ENCODE measurements at regions not wholly inside any gene's neighbourhood (a gene's known extent, or its start where the extent isn't known, plus 50 kb on each side); places are given as distances from the start of the nearest gene placed in this dataset.

DNA sequence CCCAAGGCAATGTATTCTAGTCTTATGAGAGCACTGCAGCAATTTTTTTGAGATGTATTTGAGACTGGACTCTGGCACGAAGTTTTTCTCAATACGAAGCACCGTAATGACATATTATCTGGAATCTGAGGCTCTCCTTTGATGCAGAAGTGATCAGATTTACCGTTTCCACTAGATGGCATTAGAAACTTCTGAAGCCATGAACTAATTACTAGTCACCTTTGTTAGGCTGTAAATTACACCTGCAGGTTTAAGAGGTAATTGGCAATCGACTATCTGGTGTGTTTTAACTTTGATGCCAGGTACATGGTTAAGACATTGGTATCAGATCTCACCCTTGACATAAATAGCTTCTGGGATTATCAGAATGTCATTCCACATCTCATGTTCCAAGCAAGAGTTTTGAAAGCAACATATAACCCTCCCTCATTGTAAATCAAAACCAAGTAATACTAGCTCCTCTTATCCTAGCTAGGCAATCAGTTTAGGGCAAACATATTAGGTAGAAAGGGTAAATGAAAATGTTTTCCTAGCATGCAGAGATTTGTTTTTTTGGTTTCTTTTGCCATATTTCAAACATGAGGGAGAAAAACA is 254.6 kb upstream of the SPRED2 start (continued):
- TF ChIP-seq EP300 (IDR thresholded peaks at IDR 0.05; ENCODE audit: low read depth in 2 of 2, low read length in 2 of 2): no peak
- TF ChIP-seq EP300 (CRISPR knock-in tag; IDR thresholded peaks at IDR 0.05; ENCODE audit: borderline replicate concordance): no peak

DNA sequence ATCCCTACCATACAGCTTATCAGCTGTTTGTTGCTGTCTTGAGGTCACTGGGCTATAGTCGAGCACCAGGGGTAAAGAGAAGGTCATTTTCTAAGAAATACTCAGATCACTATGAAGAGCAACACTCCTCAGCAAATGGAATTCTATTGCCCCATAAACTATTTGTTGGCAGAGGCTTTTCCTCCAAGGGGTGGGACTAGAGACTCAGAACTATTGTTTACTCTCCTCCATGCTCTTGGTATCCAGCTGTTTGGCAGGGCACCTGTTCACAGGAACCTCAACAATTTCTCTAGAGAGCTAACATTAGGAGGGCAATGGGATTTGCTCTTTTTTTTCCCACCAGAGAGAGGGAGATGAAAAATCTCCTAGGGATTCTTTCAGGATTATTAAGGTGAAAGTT is 249.1 kb upstream of the SPRED2 start:
- no peak overlapping the region for H3K9ac ChIP-seq (ENCODE audit: insufficient read depth, low read depth, low read length)
- no peaks in the 10 kb centered on the region for H4K20me1 ChIP-seq (ENCODE audit: insufficient read depth, low read length)
- H2AFZ ChIP-seq (ENCODE audit: low read length): no peak overlapping the region
- ATAC-seq (no peak), DNase-seq (ENCODE audit: low spot score) (no peak), FAIRE-seq (no peak)
- H3K27me3 ChIP-seq (ENCODE audit: control insufficient read depth in 1 of 2, insufficient read depth in 2 of 2, low read length in 2 of 2): no peaks in the 10 kb centered on the region
- TF ChIP-seq KAT8 (CRISPR knock-in tag; IDR thresholded peaks at IDR 0.05) (no peak), GTF2F1 (IDR thresholded peaks at IDR 0.05; ENCODE audit: low read length) (no peak), ZC3H4 (CRISPR knock-in tag; IDR thresholded peaks at IDR 0.05; ENCODE audit: borderline replicate concordance) (no peak), KAT7 (CRISPR knock-in tag; IDR thresholded peaks at IDR 0.05; ENCODE audit: borderline replicate concordance) (no peak), ARNT (IDR thresholded peaks at IDR 0.05) (no peak), PAWR (CRISPR knock-in tag; IDR thresholded peaks at IDR 0.05; ENCODE audit: borderline replicate concordance) (no peak), IRX3 (CRISPR knock-in tag; IDR thresholded peaks at IDR 0.05; ENCODE audit: borderline replicate concordance, low read depth) (no peak)
- TF ChIP-seq, protein P1, sequence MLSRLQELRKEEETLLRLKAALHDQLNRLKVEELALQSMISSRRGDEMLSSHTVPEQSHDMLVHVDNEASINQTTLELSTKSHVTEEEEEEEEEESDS (CRISPR knock-in tag; IDR thresholded peaks at IDR 0.05; ENCODE audit: borderline replicate concordance): no peak
- no TSS peak for BruUV-seq (replicated peaks)
- H3K4me2 ChIP-seq (ENCODE audit: low read depth, low read length): no peak overlapping the region
- H3K4me3 ChIP-seq (replicated peaks in 1 of 3; ENCODE audit: insufficient read depth in 1 of 3, low read depth in 2 of 3, low read length in 3 of 3): no peak overlapping the region
- H3K4me1 ChIP-seq (ENCODE audit: insufficient read depth, low read length): no peaks in the 10 kb centered on the region
- 0% methylated on average over 1 of the region's 1 CpG for WGBS (ENCODE audit: low lambda C conversion rate)
- H3K9me3 ChIP-seq (ENCODE audit: low read length): no peaks in the 10 kb centered on the region
- intact Hi-C loops (cut with micrococcal nuclease; ENCODE audit: unreplicated experiment): no loop called here
- H3K79me2 ChIP-seq (ENCODE audit: insufficient read depth, low read length): no peaks in the 10 kb centered on the region
- ChIA-PET CTCF (ENCODE audit: low intra/inter-chr PET ratio, low total read pairs) (no interaction called here), POLR2A (no interaction called here)
- in situ Hi-C loops (cut with HindIII; ENCODE audit: extremely low pct_ligation_motif_present, low pct_unique_long_range_greater_than_20kb): no loop called here
- no peaks in the 10 kb centered on the region for H3K36me3 ChIP-seq (replicated peaks in 1 of 2; ENCODE audit: control insufficient read depth in 1 of 2, insufficient read depth in 2 of 2, low read length in 2 of 2)
- no peak overlapping the region for H3K27ac ChIP-seq (ENCODE audit: extremely low read length, insufficient read depth, low read length)
